DMS 273 (cell line): ENCODE measurements at regions not wholly inside any gene's neighbourhood (a gene's known extent, or its start where the extent isn't known, plus 50 kb on each side); places are given as distances from the start of the nearest gene placed in this dataset.
"Not testable (repeated sequence)": the region's sequence is repeated elsewhere in the genome, so short reads cannot be mapped to it uniquely, and the experiment has no call there.

Source experiments
- DNase-seq: peaks from one replicate; lab custom pipeline; 2025; ENCODE audit not compliant: unreplicated experiment; lab: John Stamatoyannopoulos, UW

DNA sequence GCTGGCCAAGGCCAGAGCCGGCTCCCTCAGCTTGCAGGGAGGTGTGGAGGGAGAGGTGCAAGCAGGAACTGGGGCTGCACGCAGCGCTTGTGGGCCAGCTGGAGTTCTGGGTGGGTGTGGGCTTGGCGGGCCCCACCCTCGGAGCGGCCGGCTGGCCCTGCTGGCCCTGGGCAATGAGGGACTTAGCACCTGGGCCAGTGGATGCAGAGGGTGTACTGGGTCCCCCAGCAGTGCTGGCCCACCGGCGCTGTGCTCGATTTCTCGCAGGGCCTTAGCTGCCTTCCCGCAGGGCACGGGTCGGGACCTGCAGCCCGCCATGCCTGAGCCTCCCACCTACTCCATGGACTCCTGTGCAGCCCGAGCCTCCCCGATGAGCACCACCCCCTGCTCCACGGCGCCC lies 115.6 kb upstream of the MARK1 start:
- not testable (repeated sequence) for DNase-seq

DNA sequence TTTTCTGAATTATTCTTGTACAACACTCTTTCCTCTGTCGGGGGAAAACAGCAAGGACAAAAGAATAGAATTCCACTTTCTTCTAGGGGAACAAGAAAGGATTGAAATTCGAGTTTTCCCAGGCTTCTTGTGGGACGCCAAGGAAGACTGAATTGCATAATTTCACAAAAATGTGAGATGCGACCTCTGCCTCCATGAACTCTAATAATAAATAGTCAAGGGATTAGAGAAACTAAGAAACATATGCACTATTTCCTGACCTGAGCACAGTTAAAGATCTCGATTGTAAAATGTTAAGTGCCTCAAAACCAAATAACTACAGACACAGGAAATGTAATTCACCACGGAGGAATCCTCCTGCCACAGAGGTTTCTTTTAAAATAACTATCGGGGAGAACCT lies 117.3 kb upstream of the MARK1 start:
- no peak for DNase-seq

DNA sequence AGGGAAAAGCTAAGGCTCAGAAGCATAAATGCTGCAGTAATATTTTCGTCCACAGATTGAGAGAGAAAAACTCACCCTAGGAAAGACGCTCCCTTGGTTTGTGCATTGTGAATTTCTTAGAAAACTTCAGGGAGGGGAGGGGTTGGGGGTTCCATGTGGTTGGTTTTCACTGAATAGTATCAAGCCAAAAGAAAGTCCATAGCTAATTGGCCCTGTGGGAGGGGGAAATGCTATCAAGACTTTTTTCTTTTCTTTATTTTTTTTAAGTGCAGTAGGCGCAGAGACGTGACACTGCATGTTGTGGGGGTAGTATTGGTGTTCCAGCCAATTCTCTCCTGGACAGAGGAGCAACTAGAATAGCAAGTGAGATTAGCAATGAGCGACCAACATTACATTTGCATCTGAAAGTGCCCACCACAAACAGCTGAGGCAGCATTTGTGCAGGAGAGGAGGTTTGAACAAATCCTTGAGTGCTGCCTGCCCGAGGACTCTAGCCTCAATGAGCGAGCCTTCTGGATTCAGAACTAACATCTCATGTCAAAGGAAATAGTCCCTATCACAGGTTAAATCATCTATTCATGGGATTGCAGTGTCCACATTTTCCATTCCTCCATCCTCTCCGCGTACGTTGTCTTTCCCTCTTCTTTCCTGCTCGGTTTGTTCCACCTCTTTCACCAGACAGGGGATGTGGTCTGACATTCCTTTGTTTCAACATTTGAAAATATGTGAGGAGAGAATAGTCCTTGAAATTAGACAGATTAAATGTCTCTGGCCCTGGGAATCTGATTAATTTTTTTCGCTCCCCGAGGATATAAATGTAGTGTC lies 118.0 kb upstream of the MARK1 start:
- DNase-seq: no peak

DNA sequence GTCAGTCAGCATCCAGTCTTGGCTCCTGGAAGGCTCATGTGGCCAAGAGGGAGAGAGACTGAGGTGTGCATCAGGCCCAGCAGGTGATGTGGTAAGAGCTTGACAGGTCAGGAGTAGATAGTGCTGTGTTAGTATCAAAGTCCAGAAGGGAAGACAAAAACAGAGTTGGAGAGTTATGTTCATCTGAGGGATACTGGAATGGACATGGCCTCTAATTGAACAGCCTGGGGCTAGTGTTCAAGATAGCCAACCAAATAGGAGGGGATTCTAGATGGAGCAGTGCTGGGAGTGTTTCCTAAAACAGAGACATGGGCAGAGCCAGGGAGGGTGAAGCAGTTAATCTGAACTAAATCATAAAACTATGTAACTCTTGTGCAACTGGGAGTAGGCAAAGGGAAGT lies 120.7 kb upstream of the MARK1 start:
- no peak for DNase-seq

DNA sequence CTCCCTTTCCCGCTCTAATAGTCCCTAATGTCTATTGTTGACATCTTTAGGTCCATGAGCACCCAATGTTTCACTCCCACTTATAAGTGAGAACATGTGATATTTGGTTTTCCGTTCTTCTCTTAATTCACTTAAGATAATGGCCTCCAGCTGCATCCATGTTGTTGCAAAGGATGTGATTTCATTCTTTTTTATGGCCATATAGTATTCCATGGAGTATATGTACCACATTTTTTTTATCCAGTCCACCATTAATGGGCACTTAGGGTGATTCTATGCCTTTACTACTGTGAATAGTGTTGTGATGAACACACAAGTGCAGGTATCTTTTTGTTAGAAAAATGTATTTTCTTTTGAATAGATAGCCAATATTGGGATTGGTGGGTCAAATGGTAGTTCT lies 126.0 kb upstream of the RAB3GAP2 start:
- no peak for DNase-seq

DNA sequence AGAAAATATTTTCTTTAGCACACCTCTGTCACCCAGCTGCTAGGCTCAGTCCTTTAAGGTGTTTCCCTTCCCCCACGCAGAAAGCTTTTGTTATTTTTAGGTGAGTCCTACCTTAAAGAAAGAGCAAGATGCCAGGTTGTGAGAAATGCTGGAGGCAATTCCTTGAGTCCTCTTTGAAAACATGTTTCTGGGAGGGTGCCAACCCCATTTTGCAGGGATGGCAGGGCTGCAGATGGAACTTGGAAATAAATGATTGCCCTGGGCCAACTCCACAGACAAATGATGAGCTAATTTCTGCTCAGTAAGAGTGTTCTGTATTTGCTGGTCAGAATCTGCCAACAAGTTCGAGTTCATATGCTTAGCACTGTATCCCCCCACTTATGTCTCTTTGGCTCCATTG lies 119.2 kb upstream of the RAB3GAP2 start:
- peak; percentile 63 for DNase-seq

DNA sequence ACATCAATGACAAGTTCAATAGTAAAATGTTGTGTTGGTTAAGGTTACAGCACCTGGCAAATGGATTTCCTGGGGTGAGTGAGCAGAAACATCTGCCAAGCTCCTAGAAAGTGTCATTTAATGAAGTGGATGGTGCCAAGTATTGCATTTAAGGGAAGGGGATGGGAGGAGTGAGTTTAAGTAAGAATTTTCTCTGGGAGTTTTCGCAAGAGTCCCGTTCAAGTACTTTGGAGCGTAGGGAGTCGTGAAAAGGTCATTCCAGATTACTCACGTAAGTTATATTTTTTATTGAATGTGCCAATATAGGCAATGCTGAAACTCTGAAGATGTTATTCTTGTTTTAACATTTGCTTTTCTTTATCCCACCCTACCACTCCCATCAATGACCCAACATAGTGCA lies 117.4 kb upstream of the RAB3GAP2 start:
- peak; percentile 55 for DNase-seq

DNA sequence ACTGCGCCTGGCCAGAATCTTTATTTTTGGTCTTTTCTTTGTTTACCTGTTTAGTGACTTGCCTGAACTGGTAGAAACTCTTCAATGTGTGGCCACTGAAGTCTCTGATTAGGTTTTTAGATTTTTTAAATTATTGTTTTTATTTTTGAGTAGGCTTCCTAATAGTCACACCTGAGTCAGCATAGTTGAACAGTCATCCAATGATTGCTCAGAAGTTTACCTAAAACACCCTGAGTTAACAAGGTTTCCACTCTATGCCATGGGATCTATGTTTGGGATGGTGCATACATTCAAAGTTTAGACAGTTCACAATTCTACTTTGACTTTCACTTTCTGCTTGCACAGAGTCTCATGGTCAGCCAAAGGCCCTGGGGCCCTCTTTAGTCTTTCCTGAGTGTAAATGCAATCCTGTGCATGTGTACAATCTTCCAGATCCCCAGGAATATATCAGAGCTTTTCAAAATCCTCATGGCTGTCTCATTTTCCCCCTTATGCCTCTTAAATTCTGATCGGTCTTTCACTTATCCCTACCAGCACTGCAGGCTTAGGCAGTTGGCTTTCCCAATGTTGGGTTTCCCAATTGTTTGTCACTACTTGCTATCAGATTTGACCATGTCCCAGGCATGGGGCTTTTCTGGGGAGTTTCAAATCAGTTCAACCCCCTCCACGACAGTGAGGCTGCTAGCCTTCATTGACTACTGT lies 114.4 kb upstream of the RAB3GAP2 start:
- DNase-seq: no peak

DNA sequence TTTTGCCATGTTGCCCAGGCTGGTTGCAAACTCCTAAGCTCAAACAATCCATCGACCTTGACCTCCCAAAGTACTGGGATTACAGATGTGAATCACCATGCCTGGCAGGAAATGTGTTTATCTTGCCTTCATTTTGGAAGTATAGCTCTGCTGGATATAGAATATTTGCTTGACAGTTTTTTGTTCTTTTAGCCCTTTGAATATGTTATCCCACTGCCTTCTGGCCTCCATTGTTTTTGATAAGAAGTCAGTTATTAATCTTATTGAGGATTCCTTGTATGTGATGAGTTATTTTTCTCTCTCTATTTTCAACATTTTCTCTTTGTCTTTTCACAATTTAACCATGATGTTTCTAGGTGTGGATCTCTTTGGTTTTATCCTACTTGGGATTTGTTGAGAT lies 112.9 kb upstream of the RAB3GAP2 start:
- no peak for DNase-seq

DNA sequence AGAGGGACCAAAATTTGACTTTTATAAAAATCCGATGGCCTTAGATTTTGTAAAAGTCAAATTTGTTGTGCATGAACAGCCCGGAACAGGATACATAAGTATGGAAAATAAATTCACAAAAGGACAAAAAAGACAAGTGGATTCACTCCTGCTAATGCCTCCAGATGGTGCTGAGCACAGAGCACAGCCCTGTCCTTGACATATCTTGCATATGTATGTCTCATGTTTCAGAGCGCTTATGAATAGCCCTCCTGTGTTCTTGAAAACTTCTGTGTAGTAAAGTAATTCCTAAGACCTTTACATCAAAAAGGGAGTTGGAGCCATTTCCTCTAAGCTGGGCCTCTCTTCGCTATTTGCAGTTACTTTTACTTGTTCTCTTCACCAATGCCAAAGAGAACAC lies 110.7 kb upstream of the RAB3GAP2 start:
- DNase-seq: peak; percentile 77

DNA sequence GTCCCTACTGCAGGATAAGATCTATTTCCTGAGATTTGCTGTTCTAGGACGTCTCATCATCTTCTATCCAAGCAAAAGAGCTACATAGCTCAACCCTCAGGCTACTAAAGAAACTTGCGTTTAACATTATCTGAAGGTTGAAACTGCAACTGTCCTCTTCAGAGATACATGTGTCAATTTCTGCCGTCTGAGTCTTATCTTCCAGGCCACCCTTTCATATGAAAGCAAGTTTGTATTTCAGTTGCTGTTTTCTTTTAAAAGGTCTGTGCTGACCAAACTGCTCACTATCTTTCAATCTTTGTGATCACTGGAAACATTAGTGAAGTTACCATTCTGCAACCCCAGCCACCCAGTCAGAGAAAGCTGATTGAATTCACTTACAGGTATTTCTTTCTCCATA lies 108.6 kb upstream of the RAB3GAP2 start:
- DNase-seq: no peak

DNA sequence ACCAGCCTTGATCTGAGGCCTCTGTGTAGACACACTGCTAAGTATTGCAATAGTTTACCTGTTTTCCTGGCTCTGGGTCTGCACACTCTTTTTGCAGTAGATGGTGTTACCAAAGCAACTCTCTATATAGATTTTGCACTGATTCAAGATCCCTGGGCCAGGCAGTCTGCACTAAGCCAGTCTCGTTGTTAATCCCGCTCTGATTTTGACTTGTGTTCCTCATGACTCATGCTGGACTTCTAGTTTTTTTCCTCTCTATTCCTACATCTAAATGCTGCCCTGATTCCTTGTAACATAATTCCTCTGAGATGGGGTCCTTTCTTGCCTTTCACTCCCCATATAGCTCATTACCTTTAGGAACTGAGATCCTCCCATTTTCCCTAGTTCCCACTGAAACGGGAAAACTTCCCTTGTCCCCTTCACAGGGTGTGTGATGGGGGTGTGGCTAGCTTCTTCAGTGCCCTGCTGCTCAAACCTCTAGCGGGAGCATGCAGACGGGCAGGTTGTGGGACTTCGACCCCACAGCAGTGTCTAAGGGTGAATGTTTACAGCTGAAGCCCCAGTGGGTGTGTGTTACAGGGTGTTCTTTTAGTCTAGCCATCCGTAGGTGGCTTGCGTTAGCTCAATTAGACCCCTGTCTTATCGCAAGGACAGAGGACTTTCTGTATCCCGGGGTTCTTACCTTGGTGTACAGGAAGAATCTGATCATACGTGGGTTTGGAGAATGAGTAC lies 106.5 kb upstream of the RAB3GAP2 start:
- DNase-seq: no peak

DNA sequence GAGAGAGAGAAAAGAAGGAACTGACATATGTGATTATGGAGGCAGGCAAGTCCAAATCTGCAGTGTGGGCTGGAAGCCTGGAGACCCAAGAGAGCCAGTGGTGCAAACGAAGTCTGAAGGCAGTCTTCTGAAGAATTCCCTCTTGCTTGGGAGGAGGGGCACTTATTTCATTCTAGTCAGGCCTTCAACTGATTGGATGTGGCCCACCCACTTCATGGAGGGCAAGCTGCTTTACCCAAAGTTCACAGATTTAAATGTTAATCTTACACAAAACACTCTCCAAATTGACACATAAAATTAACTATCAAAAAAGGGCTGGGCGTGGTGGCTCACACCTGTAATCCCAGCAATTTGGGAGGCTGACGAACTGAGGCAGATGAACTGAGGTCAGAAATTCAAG lies 103.5 kb upstream of the RAB3GAP2 start:
- DNase-seq: no peak

DNA sequence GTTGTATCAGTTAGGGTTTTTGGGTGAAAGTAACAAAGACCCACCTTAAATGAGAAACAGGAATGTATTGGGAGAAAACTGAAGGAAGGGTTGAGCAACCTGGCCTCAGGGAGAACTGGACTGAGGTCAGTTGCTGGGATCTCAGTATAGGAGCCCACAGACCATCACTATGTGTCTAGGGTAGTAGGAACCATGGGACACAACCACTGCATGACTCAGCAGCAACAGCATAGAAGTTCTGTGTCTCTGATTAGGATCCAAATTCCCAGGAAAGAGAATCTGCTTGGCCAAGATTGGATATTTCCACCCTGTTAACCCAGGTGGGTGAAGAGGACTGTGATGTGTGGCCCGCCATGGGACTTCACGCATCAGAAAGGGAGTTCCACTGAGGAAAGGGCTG lies 102.2 kb upstream of the RAB3GAP2 start:
- DNase-seq: no peak

DNA sequence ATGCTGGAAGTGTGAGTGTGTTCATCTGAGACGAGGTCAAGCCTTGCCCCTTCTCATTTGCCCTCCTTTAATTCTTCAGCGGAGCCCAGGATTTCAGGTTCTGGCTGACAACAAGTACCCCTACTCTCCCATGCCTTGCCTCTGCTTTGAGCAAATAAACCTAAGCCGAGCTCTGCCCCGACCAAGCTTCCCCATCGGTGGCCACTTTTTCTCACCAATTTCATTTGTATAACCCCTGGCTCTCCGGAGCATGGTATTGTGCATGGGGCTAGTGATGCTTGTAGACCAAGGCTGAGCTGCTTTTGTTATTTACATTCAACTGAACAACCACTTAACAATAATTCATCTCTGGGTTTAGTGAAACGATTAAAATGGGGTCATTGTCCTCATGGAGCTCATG lies 100.2 kb upstream of the RAB3GAP2 start:
- no peak for DNase-seq

DNA sequence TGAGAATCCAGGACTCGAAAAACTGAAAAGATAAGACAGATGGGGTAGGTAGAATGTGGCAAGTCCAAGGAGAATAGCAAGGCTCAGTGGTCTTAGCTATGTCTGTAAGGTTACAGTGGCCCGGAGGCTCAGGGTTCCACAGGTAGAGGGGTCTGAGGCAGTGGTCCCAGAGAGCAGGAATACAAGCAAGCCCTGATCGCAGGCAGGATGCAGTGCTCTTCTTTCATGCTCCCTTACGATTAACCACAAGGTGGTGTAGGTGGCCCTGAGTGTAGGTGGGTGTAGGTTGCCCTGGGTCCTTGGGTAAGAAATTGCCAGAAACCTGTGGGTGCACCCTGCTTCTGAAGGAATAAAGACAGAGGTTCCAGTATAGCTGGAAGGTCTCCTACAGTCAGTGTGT lies 99.1 kb upstream of the RAB3GAP2 start:
- peak; percentile 50 for DNase-seq

DNA sequence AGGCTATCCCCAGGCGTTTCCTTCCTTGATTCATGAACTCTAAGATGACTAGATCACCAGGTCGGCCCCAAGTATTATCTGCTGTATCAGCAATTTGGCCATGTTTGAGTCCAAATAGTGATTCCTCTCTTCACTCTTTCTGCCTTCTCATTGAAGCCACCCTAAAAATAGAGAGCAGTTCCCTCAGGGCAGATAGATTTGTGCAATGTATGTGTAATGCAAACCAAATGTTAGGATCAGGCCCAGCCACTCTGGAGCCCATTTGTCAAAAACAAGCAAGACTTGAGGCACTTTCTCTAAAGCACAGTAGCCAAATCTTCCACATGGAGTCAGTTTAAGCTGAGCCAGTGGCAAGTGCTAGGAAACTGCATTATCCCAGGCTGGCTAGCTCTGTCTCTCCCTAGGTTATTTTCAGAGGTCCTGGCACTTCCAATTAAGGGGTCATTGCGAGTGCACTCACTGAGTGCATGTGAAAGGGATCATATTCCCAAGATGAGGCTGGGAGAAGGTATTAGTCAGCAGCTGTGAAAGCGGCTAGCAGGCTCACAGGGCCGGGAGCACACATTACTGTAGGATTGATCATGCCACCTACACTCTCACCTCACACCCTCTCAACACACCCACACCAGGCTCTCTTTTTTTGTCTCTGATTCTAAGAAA lies 97.9 kb upstream of the RAB3GAP2 start:
- peak; percentile 75 for DNase-seq

DNA sequence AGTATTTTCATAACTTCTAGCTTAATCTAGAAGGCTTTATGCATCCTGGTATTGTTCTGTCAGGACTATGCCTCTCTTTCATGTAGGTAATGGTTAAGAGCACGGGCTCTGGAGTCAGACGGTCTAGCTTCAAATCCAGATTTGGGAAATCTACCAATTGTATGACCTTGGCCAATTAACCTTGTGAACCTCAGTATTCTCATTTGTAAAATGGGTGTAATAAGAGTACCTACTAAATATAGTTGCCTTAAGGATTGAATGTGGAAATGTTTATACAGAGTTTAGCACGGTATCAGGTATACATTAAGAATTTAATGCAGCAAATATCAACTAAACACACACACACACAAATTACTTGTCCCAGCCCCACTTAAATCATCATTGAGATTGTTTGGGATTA lies 97.3 kb upstream of the RAB3GAP2 start:
- no peak for DNase-seq

DNA sequence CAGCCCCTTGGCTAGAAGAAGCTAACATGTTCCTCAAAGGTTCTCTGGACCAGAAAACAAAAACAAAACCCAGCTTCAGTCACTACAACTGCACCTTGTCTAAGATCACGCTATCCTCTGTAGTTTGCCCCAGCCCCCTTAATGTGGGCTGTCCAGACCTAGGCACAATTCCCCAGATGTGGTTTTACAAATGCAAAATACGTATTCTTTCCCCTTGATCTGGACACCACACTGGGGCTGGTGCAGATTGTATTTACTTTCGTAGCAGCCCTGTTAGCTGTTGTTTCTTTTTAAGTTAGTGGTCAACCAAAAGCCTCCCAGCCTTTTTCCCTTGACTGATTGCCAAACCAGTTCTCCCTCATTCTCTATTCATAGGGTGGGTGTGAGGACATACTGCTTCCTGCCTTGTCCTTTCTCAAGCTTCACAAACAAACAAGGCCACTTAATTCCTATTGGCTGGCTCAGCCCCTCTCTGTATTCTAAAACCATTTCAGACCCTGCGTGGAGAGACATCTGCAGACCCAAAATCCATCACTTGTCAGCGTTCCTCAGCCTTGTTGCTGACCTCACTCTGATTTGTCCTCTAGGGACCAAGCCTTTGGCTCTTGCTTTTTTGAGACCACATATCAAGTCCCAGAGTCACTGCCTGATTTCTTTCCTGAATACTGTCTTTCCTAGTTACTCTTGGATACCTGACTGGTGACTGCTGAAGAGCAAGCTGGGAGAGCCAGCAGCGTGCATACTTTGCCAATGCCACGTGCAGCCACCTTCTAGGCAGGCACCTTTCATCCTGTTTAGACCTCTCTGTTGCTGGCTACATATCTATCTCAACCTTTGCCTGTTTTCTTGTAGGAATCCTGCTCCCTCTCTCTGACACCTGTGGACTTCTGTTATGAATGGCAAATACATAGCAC lies 96.4 kb upstream of the RAB3GAP2 start:
- DNase-seq: peak; percentile 34

DNA sequence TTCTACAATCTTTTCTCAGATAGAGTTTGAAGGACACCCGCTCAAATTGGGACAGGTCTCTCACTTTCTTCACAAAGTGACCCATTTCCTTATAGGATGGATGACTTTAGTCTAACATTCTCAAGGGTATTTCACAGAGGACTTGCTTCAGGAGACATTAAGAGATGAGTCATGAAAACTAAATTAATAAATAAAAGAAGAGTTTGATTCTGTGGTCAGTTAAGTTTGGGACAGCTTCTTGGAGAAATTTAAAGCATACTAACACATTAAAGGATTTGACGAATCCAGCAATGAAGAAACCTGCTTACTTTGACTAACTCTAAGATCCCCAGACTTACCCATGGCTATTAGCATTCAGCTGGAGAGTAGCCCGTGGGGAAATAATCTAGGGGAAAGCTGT lies 95.6 kb upstream of the RAB3GAP2 start:
- DNase-seq: no peak
